ENCODE measurements at regions not wholly inside any gene's neighbourhood (a gene's known extent, or its start where the extent isn't known, plus 50 kb on each side); places are given as distances from the start of the nearest gene placed in this dataset.

GRCh38 chr5:51890435-51891116, 507.3 kb downstream of the ISL1 start:
- TF ChIP-seq CTCF (conservative IDR thresholded peaks at IDR 0.05), result no peak
- TF ChIP-seq ZFX (IDR thresholded peaks at IDR 0.05), result no peak

Data from C4-2B (cell line).